Activated CD8-positive, alpha-beta T cell treated with anti-CD3 and anti-CD28 coated beads for 36 hours (primary cell): ENCODE measurements at regions not wholly inside any gene's neighbourhood (a gene's known extent, or its start where the extent isn't known, plus 50 kb on each side); places are given as distances from the start of the nearest gene placed in this dataset.

Source experiments
- ATAC-seq: fragments of 200-7000 bp; cut with Tn5 transposase; one replicate; pipeline ENCODE4 v1.10.0; 2021; ENCODE audit warnings: mild to moderate bottlenecking, moderate library complexity
- CTCF ChIA-PET: fragments of 350-600 bp; sonication (Branson Sonifier 250); formaldehyde crosslinking; loops from one replicate; lab custom pipeline; 2021; ENCODE audit warnings: antibody characterized with exemption; lab: Charles Lee
- POLR2A ChIA-PET: fragments of 350-600 bp; sonication (Branson Sonifier 250); formaldehyde crosslinking; loops from one replicate; lab custom pipeline; 2021; ENCODE audit warnings: antibody characterized with exemption; lab: Charles Lee
- DNase-seq: peaks from one replicate; pipeline ENCODE4 v3.0.0-alpha.2; 2020
- H3K27ac Mint-ChIP-seq: one replicate; pipeline ENCODE4 v1.8.0; 2021; ENCODE audit warnings: mild to moderate bottlenecking, mixed read lengths
- H3K27me3 Mint-ChIP-seq: one replicate; pipeline ENCODE4 v1.8.0; 2021; ENCODE audit warnings: mixed read lengths
- H3K36me3 Mint-ChIP-seq: one replicate; pipeline ENCODE4 v1.8.0; 2021; ENCODE audit warnings: low read depth, mixed read lengths
- H3K4me1 Mint-ChIP-seq: one replicate; pipeline ENCODE4 v1.8.0; 2021; ENCODE audit warnings: low read depth, mixed read lengths
- H3K4me3 Mint-ChIP-seq: one replicate; pipeline ENCODE4 v1.8.0; 2021; ENCODE audit warnings: mild to moderate bottlenecking, moderate library complexity, mixed read lengths
- H3K9me3 Mint-ChIP-seq: one replicate; pipeline ENCODE4 v1.8.0; 2021; ENCODE audit warnings: mixed read lengths
- intact Hi-C: fragments of 100-400 bp; cut with micrococcal nuclease; formaldehyde crosslinking; loops from one replicate; pipeline ENCODE4 v1.10.0; 2022
- TF ChIP-seq, protein P1 (sequence below): fragments of 200-600 bp; IDR thresholded peaks from one replicate; pipeline ENCODE4 v1.8.0; 2022; ENCODE audit warnings: antibody characterized with exemption, mild to moderate bottlenecking

DNA sequence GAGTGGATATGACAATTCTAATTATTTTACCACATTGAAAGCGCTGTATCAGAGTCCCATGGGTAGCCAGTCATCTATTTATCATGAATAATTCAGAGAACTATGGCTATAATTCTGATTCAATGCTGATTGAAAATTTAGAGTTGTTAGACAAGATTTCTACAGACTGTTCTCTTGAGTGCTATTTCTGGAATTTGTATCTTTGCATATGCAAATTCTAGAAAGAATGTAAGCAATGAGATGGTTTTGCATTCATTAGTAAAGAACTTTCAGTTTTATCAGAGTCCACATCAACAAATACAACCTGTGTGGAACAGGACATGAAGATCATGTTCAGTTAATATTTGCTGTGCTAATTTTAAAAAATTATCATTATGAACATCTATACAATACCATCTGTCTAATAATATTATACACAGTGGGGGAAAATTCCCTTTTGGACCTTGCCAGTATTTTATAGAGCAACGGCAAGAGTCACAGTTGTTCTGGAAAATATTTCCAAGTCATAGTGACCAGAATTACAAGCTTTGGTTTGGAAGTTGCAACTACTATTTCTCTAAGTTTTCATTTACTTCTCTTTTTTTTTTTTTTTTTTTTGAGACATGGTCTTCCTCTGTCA is 372.7 kb upstream of the PTGER4 start:
- CTCF ChIA-PET: interaction anchor here (1.1 kb wide), 1 partner anchor 193 kb away, joined by 3 read pairs; no protein-coding TSS in a partner anchor
- Mint-ChIP-seq H3K4me3 (no peak overlapping the region), H3K9me3 (no peaks in the 10 kb centered on the region), H3K27me3 (peaks cover 2% of the 10 kb centered on the region), H3K27ac (no peak overlapping the region), H3K36me3 (no peaks in the 10 kb centered on the region), H3K4me1 (peaks cover 7% of the 10 kb centered on the region)
- ATAC-seq: no peak
- POLR2A ChIA-PET: interaction anchor here (0.7 to 0.8 kb wide), 2 partner anchors 11 to 1172 kb away, joined by 3 read pairs; no protein-coding TSS in a partner anchor
- intact Hi-C loops: no loop called here
- DNase-seq: no peak
- TF ChIP-seq, protein P1, sequence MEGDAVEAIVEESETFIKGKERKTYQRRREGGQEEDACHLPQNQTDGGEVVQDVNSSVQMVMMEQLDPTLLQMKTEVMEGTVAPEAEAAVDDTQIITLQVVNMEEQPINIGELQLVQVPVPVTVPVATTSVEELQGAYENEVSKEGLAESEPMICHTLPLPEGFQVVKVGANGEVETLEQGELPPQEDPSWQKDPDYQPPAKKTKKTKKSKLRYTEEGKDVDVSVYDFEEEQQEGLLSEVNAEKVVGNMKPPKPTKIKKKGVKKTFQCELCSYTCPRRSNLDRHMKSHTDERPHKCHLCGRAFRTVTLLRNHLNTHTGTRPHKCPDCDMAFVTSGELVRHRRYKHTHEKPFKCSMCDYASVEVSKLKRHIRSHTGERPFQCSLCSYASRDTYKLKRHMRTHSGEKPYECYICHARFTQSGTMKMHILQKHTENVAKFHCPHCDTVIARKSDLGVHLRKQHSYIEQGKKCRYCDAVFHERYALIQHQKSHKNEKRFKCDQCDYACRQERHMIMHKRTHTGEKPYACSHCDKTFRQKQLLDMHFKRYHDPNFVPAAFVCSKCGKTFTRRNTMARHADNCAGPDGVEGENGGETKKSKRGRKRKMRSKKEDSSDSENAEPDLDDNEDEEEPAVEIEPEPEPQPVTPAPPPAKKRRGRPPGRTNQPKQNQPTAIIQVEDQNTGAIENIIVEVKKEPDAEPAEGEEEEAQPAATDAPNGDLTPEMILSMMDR: no peak

DNA sequence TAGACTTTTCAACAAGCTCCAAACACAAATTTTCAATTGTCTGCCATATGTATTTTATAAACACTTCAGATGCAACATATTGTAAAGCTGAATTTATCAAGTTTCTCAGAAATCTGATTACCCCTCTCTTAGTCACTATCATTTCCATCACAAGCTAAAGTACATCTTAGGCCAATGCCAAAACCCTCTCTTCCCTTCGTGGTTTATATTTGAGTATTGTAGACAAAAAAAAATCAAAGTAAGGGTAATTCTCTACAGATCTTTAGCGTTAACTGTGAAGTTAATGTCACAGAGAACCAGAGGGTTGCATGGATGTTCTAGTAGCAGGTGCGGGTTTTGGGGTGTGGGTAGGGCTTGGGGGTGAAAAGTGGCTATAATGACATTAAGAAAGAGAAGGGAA is 387.7 kb upstream of the PTGER4 start:
- ChIA-PET POLR2A (no interaction called here), CTCF (interaction anchor here (1.0 kb wide), 1 partner anchor 14 kb away, joined by 3 read pairs; no protein-coding TSS in a partner anchor)
- H3K27me3 Mint-ChIP-seq: no peaks in the 10 kb centered on the region
- H3K27ac Mint-ChIP-seq: no peak overlapping the region
- TF ChIP-seq, protein P1: no peak
- no peaks in the 10 kb centered on the region for H3K9me3 Mint-ChIP-seq
- no peak overlapping the region for H3K4me3 Mint-ChIP-seq
- no peaks in the 10 kb centered on the region for H3K36me3 Mint-ChIP-seq
- intact Hi-C loops: no loop called here
- DNase-seq (no peak), ATAC-seq (no peak)
- peaks cover 9% of the 10 kb centered on the region for H3K4me1 Mint-ChIP-seq

DNA sequence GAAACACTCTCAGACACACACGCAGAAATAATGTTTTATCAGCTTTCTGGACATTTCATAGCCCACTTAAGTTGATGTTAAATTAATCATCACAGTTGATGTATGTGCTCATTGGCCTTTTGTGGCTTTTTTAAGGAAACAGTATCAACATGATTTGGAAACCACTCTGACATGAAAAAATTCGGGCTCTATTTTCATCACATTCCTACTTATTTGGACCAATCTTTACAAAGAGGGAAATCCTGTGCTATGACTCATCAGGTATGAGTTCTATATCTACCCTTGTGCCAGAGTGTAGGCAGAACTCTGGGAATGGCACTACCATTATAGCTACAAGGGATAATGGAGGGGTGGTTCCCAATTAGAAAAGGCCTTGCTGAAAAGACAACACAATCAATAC is 388.4 kb upstream of the PTGER4 start:
- peaks cover 9% of the 10 kb centered on the region for H3K4me1 Mint-ChIP-seq
- intact Hi-C loops: no loop called here
- H3K4me3 Mint-ChIP-seq: no peak overlapping the region
- POLR2A ChIA-PET: no interaction called here
- ATAC-seq (no peak), DNase-seq (no peak)
- H3K36me3 Mint-ChIP-seq: no peaks in the 10 kb centered on the region
- no peak overlapping the region for H3K27ac Mint-ChIP-seq
- H3K27me3 Mint-ChIP-seq: no peaks in the 10 kb centered on the region
- no peaks in the 10 kb centered on the region for H3K9me3 Mint-ChIP-seq
- TF ChIP-seq, protein P1: no peak
- CTCF ChIA-PET: interaction anchor here (1.0 kb wide), 1 partner anchor 14 kb away, joined by 3 read pairs; no protein-coding TSS in a partner anchor

DNA sequence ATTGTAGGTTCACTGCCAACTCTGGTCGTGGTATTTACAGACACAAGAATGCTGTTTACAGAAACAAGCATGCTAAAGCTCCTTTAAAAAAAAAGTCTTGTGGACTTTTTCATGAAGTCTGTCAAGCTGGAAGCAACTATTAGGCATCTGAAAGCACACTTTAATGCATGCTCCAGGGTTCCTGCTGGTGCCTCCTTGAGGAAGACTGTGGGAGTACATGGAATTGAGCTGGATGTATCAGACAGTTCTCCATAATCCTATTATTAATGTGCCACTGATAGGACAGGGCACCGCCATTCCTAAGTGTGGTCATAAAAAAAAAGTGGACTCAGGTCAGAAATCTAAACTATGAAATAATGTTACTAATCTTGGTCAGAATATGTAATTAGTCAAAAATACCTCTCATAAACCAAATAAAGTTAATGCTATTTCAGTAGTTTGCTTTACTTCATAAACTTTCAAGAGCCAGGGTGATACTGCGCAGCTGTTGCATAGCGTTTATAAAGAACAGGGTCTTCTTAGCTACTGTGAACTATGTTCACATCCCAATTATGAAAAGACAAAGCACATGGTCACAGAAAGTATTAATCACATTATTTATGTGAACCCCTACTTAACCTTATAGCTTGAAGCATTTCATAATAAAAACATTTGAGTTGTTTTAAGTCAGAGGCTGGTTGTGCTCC is 390.8 kb upstream of the PTGER4 start:
- TF ChIP-seq, protein P1: no peak
- CTCF ChIA-PET: interaction anchor here (0.6 to 1.5 kb wide), 4 partner anchors 10 to 88 kb away, joined by 3 to 6 read pairs (median 3); no protein-coding TSS in a partner anchor
- POLR2A ChIA-PET: no interaction called here
- intact Hi-C loops: no loop called here
- no peaks in the 10 kb centered on the region for H3K9me3 Mint-ChIP-seq
- no peak for DNase-seq
- no peaks in the 10 kb centered on the region for H3K27me3 Mint-ChIP-seq
- no peaks in the 10 kb centered on the region for H3K36me3 Mint-ChIP-seq
- ATAC-seq: no peak
- H3K27ac Mint-ChIP-seq: no peak overlapping the region
- peaks cover 9% of the 10 kb centered on the region for H3K4me1 Mint-ChIP-seq
- no peak overlapping the region for H3K4me3 Mint-ChIP-seq

DNA sequence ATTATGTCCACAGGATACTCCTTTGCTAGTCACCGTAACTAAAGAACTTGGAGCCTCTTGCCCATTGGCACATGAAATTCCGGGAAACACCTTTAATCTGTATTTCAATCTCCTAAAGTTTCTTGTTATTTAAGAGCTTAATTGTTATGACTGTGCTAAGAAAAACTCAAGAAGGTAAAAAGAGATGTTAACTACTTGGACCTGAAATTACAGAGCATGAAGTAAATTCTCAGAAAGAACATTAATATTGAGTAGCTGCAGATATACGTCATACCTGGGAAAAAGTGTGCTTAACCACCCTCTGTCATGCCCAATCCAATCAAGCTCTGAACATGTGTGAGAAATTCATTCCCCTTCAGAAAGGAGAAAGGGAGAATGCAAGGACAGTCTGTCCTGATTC is 394.9 kb upstream of the PTGER4 start:
- DNase-seq: no peak
- Mint-ChIP-seq H3K27me3 (no peaks in the 10 kb centered on the region), H3K4me1 (peaks cover 4% of the 10 kb centered on the region), H3K27ac (no peak overlapping the region), H3K4me3 (no peak overlapping the region), H3K36me3 (no peaks in the 10 kb centered on the region), H3K9me3 (no peaks in the 10 kb centered on the region)
- CTCF ChIA-PET: interaction anchor here (1.0 kb wide), 1 partner anchor 13 kb away, joined by 3 read pairs; no protein-coding TSS in a partner anchor
- ATAC-seq: no peak
- TF ChIP-seq, protein P1: no peak
- intact Hi-C loops: no loop called here
- POLR2A ChIA-PET: no interaction called here
